Activated CD4-positive, alpha-beta T cell treated with anti-CD3 and anti-CD28 coated beads for 36 hours (primary cell): ENCODE measurements at regions not wholly inside any gene's neighbourhood (a gene's known extent, or its start where the extent isn't known, plus 50 kb on each side); places are given as distances from the start of the nearest gene placed in this dataset.
A peak's percentile ranks its signal among the peaks of the same experiment; 100 is the strongest.
"Not testable (repeated sequence)": the region's sequence is repeated elsewhere in the genome, so short reads cannot be mapped to it uniquely, and the experiment has no call there.

Experiments
- ATAC-seq: fragments of 200-7000 bp; cut with Tn5 transposase; one replicate; pipeline ENCODE4 v1.10.0; 2021; ENCODE audit warnings: mild to moderate bottlenecking, moderate library complexity
- CTCF ChIA-PET: fragments of 350-600 bp; sonication (Branson Sonifier 250); formaldehyde crosslinking; loops from one replicate; lab custom pipeline; 2021; ENCODE audit warnings: antibody characterized with exemption; lab: Charles Lee
- POLR2A ChIA-PET: fragments of 350-600 bp; sonication (Branson Sonifier 250); formaldehyde crosslinking; loops from one replicate; lab custom pipeline; 2021; ENCODE audit warnings: antibody characterized with exemption, inconsistent platforms; lab: Charles Lee
- DNase-seq: peaks from one replicate; pipeline ENCODE4 v3.0.0-alpha.2; 2020
- H3K27ac Mint-ChIP-seq: one replicate; pipeline ENCODE4 v1.8.0; 2021; ENCODE audit warnings: mixed read lengths
- H3K27me3 Mint-ChIP-seq: one replicate; pipeline ENCODE4 v1.8.0; 2021; ENCODE audit warnings: mixed read lengths
- H3K36me3 Mint-ChIP-seq: one replicate; pipeline ENCODE4 v1.8.0; 2021; ENCODE audit warnings: low read depth, mixed read lengths
- H3K4me1 Mint-ChIP-seq: one replicate; pipeline ENCODE4 v1.8.0; 2021; ENCODE audit warnings: mixed read lengths
- H3K4me3 Mint-ChIP-seq: one replicate; pipeline ENCODE4 v1.8.0; 2021; ENCODE audit warnings: mild to moderate bottlenecking, moderate library complexity, mixed read lengths
- H3K9me3 Mint-ChIP-seq: one replicate; pipeline ENCODE4 v1.8.0; 2021; ENCODE audit warnings: low read depth, mixed read lengths
- intact Hi-C, 2 experiments: fragments of 100-400 bp; cut with DNase I in 1 of 2; cut with micrococcal nuclease in 1 of 2; formaldehyde crosslinking; loops; one replicate each; pipeline versions ENCODE4 v1.14.2 to v1.15.1; 2022 to 2024; cut with DNase I, micrococcal nuclease

DNA sequence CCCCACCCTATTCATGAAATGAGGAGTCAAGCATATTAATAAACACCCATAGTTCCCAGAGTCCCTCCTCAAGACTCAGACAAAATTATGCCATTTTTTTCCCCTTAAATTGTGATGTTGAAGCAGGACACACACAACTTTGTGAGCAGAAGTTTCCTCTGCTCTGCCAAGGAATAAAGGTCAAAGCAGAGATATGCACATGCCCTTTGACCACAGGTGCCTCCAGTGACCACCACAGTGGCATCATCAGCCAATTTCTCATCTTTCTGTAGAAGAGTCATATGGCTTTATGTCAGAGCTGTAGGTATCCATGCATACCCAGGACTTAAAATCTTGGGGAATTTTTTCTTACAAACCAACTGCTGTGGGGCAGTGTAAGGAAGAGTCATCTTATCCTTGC, 304.4 kb upstream of the GADL1 start:
- POLR2A ChIA-PET, result no interaction called here
- DNase-seq (no peak), ATAC-seq (no peak)
- CTCF ChIA-PET, result no interaction called here
- no peaks in the 10 kb centered on the region for H3K36me3 Mint-ChIP-seq
- H3K27ac Mint-ChIP-seq, result no peak overlapping the region
- intact Hi-C loops, result no loop called here
- H3K4me3 Mint-ChIP-seq, result no peak overlapping the region
- H3K27me3 Mint-ChIP-seq, result no peaks in the 10 kb centered on the region
- no peaks in the 10 kb centered on the region for H3K4me1 Mint-ChIP-seq
- H3K9me3 Mint-ChIP-seq, result peaks cover 2% of the 10 kb centered on the region

DNA sequence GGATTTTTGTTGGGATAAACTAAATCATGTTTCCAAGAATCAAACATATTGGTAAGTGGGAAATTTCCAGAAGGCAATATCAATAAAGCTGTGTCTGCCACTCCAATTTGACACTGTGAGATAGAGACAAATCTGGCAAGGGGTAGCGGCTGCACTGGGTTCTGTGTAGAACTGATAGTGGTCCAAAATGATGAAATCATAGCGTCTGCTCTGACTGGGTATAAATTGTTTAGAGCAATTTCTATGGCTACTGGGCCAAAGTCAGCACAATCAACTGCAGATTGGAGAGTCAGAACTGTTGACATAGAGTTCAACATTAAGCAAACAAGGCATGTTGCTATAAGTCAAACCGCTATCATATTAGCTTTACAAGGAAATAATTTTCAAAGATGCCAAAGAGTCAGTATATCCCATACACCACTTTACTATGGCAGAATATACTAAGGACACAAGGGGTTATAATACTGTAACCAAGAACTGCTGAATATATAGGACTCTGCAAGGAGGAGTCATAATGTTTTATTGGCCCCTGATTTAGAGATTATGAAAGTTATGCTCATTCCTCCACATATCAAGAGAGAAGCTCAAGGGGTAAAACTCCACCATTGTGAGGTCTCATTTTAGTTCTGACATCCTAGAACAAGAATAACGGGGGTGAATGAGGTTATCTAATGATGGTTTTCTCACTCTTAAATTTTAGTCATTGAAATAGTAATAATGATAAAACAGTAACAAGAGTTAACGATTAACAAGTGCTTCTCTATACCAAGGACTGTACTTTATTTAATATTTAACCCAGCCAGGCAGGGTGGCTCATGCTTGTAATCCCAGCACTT, 309.7 kb upstream of the GADL1 start:
- intact Hi-C loops, result no loop called here
- Mint-ChIP-seq H3K4me3 (no peak overlapping the region), H3K27me3 (no peaks in the 10 kb centered on the region), H3K36me3 (no peaks in the 10 kb centered on the region), H3K9me3 (peaks cover 2% of the 10 kb centered on the region), H3K27ac (no peak overlapping the region), H3K4me1 (no peaks in the 10 kb centered on the region)
- POLR2A ChIA-PET, result no interaction called here
- DNase-seq (no peak), ATAC-seq (no peak)
- CTCF ChIA-PET, result interaction anchor here (0.7 to 1.3 kb wide), 2 partner anchors 19 to 79 kb away, joined by 3 to 4 read pairs; no protein-coding TSS in a partner anchor

DNA sequence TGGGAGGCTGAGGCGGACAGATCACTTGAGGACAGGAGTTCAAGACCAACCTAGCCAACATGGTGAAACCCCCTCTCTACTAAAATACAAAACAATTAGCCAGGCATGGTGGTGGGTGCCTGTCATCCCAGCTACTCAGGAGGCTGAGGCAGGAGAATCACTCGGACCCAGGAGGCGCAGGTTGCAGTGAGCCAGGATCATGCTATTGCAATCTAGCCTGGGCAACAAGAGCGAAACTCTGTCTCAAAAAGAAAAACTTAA, 310.3 kb upstream of the GADL1 start:
- intact Hi-C loops, H3K4me3 Mint-ChIP-seq, POLR2A ChIA-PET, H3K27ac Mint-ChIP-seq, H3K9me3 Mint-ChIP-seq, H3K27me3 Mint-ChIP-seq, CTCF ChIA-PET, H3K36me3 Mint-ChIP-seq, DNase-seq, ATAC-seq, H3K4me1 Mint-ChIP-seq: not testable (repeated sequence)

DNA sequence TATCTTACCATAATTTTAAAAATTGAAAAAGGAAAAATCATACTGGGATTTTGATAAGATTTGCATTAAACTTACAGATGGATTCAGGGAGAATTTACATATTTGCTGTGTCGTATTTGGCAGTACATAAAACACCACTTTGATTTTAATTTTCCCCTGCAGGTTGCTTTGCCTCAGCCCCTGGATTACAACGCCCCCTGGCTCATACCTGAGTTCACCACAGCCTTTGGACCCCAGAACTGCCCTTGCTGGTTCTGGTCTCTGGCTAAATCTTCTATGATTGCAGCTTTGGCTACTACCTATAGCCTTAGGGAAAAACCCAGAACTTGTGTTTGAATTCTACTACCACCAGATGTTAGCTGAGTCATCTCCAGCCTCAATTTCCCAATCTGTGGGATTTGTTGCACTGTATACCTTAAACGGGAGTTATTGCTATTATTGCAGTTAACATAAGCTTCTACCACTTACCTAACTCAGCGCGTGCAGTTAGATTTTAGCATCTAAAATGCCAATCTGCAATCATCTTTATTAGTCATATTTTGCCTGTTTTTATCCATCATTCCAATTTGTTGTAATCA, 315.7 kb upstream of the GADL1 start:
- ChIA-PET POLR2A (no interaction called here), CTCF (no interaction called here)
- Mint-ChIP-seq H3K4me3 (no peak overlapping the region), H3K36me3 (no peaks in the 10 kb centered on the region), H3K27me3 (no peaks in the 10 kb centered on the region), H3K4me1 (peaks cover 54% of the 10 kb centered on the region), H3K27ac (no peak overlapping the region), H3K9me3 (no peaks in the 10 kb centered on the region)
- intact Hi-C loops, result loop anchor here in 1 of 2 experiments (5.0 to 10.0 kb wide), 3 partner anchors 165 to 555 kb away; partner anchors contain the start of gene STT3B
- DNase-seq, result no peak
- no peak for ATAC-seq

DNA sequence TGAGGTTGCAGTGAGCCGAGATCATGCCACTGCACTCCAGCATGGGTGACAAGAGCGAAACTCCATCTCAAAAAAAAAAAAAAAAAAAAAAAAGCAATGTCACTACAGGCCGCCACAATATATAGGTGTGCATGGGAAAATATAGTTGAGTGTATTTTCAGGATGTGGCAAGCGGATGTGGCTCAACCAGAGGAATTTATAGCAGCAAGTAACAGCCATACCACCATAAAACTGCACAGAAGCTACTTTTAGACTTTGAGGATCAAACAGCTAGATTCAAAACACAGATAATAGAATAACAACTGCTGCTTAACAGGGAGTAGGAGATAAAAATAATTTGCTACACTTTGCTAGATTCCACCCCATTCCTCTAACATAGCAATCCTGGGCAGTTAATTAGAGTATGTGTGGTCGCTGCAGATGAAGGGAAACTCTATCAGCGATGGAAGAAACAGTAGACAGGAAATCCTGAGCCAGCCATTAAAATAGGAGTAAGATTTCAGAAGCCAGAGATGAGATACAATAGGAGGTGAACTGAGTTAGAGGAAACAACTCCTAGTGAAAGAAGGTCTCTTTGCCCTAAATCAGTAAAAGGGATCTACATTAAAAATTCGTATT, 318.7 kb upstream of the STT3B start:
- ATAC-seq (peak; percentile 4), DNase-seq (peak; percentile 48)
- no peak overlapping the region for H3K4me3 Mint-ChIP-seq
- intact Hi-C loops, result loop anchor here (1.0 to 10.0 kb wide), 7 partner anchors 13 to 559 kb away; partner anchors contain the start of gene STT3B (in 1 of the 2)
- ChIA-PET CTCF (interaction anchor here (1.0 to 2.1 kb wide), 3 partner anchors 10 to 13 kb away, joined by 3 to 7 read pairs (median 5); no protein-coding TSS in a partner anchor), POLR2A (no interaction called here)
- peaks cover 90% of the 10 kb centered on the region for H3K4me1 Mint-ChIP-seq
- H3K27me3 Mint-ChIP-seq, result no peaks in the 10 kb centered on the region
- H3K9me3 Mint-ChIP-seq, result no peaks in the 10 kb centered on the region
- no peaks in the 10 kb centered on the region for H3K36me3 Mint-ChIP-seq
- peak overlapping the region; percentile 82 for H3K27ac Mint-ChIP-seq

DNA sequence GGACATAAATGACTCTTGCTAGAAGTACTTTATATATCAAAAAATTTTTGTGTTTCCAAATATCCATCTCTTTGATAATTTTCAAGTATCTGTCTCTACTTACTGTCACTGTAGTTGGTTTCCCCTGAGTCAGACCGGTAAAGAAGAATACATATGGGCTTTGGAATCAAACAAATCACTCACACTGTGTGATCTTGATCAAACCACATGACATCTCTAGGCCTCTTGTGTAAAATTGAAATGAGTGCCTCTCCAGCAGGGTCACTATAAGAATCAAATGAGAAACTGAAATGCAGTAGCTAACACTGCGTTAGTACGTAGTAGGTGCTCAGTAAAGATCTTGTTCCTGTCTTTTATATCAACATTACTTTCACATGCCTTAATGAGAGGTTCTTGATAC, 314.6 kb upstream of the STT3B start:
- no peaks in the 10 kb centered on the region for H3K27me3 Mint-ChIP-seq
- H3K4me1 Mint-ChIP-seq, result peaks cover 88% of the 10 kb centered on the region
- H3K9me3 Mint-ChIP-seq, result peaks cover 5% of the 10 kb centered on the region
- intact Hi-C loops, result loop anchor here (1.0 to 10.0 kb wide), 4 partner anchors 9 to 563 kb away; no protein-coding TSS in a partner anchor
- H3K36me3 Mint-ChIP-seq, result no peaks in the 10 kb centered on the region
- DNase-seq (no peak), ATAC-seq (peak; percentile 76)
- POLR2A ChIA-PET, result no interaction called here
- no peak overlapping the region for H3K4me3 Mint-ChIP-seq
- peak overlapping the region; percentile 32 for H3K27ac Mint-ChIP-seq
- CTCF ChIA-PET, result interaction anchor here (1.1 kb wide), 1 partner anchor 10 kb away, joined by 3 read pairs; no protein-coding TSS in a partner anchor

DNA sequence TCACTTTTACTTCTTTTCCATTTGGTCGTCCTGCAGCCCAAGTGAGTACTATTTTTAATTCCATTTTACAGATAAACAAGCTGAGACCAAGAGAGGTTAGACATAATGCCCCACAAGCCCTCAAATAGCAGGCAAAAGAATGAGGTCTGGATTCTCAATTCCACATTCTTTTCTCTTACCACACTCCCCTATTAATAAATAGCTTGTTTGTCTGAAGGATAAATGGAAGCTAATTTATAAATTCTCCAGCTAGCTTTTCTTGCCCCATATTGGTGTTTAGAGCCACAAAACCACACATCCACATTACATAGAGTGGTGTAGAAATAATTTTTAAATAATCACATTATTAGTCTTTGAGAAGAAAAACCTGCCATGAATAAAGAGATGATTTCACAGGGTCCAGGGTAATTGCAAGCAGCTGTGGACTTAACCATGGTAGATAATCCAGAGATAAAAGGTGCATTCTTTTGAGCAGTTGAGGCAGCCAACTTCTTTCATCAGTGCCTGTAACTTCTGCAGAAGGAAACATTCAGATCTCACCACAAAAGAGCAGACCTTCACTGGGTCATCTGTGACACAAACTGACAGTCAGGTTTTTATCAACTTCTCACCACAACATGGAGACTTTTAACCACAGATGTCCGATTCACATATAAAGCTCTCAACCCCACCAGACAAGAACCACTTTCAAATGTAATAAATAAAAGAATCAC, 313.4 kb upstream of the STT3B start:
- intact Hi-C loops, result loop anchor here in 1 of 2 experiments (10.0 kb wide), 2 partner anchors 156 to 564 kb away; no protein-coding TSS in a partner anchor
- H3K4me3 Mint-ChIP-seq, result no peak overlapping the region
- no peaks in the 10 kb centered on the region for H3K27me3 Mint-ChIP-seq
- no peak for ATAC-seq
- H3K9me3 Mint-ChIP-seq, result peaks cover 5% of the 10 kb centered on the region
- CTCF ChIA-PET, result interaction anchor here (1.1 to 1.9 kb wide), 2 partner anchors 8 to 314 kb away, joined by 3 to 8 read pairs; partner anchors contain the start of gene STT3B
- H3K4me1 Mint-ChIP-seq, result peaks cover 86% of the 10 kb centered on the region
- no peak for DNase-seq
- no peak overlapping the region for H3K27ac Mint-ChIP-seq
- POLR2A ChIA-PET, result interaction anchor here (0.6 kb wide), 1 partner anchor 1408 kb away, joined by 4 read pairs; no protein-coding TSS in a partner anchor
- no peaks in the 10 kb centered on the region for H3K36me3 Mint-ChIP-seq

- Mint-ChIP-seq H3K4me1 (peaks cover 82% of the 10 kb centered on the region), H3K9me3 (peaks cover 5% of the 10 kb centered on the region), H3K4me3 (no peak overlapping the region), H3K27me3 (no peaks in the 10 kb centered on the region), H3K36me3 (no peaks in the 10 kb centered on the region), H3K27ac (peak overlapping the region; percentile 55)
- DNase-seq (no peak), ATAC-seq (no peak)
- ChIA-PET POLR2A (no interaction called here), CTCF (no interaction called here)
- intact Hi-C loops, result loop anchor here in 1 of 2 experiments (10.0 kb wide), 1 partner anchor 894 kb away; no protein-coding TSS in a partner anchor
Observed at GRCh38 chr3:31220431-31220830, 312.3 kb upstream of the STT3B start.

DNA sequence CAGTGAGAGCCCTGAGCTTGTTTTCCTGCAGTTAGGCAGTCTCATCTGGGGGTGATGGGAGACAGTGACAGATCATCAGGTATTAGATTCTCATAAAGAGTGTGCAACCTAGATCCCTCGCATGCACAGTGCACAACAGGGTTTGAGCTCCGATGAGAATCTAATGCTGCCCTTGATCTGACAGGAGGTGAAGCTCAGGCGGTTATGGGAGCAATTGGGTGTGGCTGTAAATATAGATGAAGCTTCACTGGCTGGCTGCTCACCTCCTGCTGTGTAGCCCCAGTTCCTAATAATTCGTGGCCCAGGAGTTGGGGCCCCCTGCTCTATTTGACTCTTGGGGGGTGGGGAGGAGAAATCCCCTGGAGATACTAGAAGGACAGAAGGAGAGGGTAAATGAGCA, 309.4 kb upstream of the STT3B start:
- CTCF ChIA-PET, result interaction anchor here (0.6 to 1.2 kb wide), 3 partner anchors 9 to 888 kb away, joined by 3 read pairs; no protein-coding TSS in a partner anchor
- intact Hi-C loops, result loop anchor here in 1 of 2 experiments (10.0 kb wide), 1 partner anchor 892 kb away; no protein-coding TSS in a partner anchor
- H3K36me3 Mint-ChIP-seq, result peaks cover 4% of the 10 kb centered on the region
- DNase-seq (no peak), ATAC-seq (no peak)
- no peak overlapping the region for H3K4me3 Mint-ChIP-seq
- H3K27me3 Mint-ChIP-seq, result no peaks in the 10 kb centered on the region
- peaks cover 83% of the 10 kb centered on the region for H3K4me1 Mint-ChIP-seq
- POLR2A ChIA-PET, result no interaction called here
- H3K9me3 Mint-ChIP-seq, result peaks cover 5% of the 10 kb centered on the region
- H3K27ac Mint-ChIP-seq, result peak overlapping the region; percentile 3

GRCh38 chr3:31224936-31225335, 307.8 kb upstream of the STT3B start:
- ATAC-seq (no peak), DNase-seq (no peak)
- ChIA-PET POLR2A (interaction anchor here (1.1 kb wide), 1 partner anchor 28 kb away, joined by 3 read pairs; no protein-coding TSS in a partner anchor), CTCF (interaction anchor here (0.5 to 1.2 kb wide), 4 partner anchors 16 to 424 kb away, joined by 3 to 5 read pairs (median 3); no protein-coding TSS in a partner anchor)
- Mint-ChIP-seq H3K36me3 (peaks cover 9% of the 10 kb centered on the region), H3K27me3 (no peaks in the 10 kb centered on the region), H3K9me3 (peaks cover 5% of the 10 kb centered on the region), H3K27ac (no peak overlapping the region), H3K4me1 (peaks cover 83% of the 10 kb centered on the region), H3K4me3 (no peak overlapping the region)
- intact Hi-C loops, result loop anchor here in 1 of 2 experiments (10.0 kb wide), 1 partner anchor 890 kb away; no protein-coding TSS in a partner anchor
